ENCODE measurements at regions not wholly inside any gene's neighbourhood (a gene's known extent, or its start where the extent isn't known, plus 50 kb on each side); places are given as distances from the start of the nearest gene placed in this dataset.

- no peak for DNase-seq (ENCODE audit: low read depth, low spot score)
Observed at GRCh38 chr9:7871977-7872730, 72.6 kb upstream of the DMAC1 start.

DNA sequence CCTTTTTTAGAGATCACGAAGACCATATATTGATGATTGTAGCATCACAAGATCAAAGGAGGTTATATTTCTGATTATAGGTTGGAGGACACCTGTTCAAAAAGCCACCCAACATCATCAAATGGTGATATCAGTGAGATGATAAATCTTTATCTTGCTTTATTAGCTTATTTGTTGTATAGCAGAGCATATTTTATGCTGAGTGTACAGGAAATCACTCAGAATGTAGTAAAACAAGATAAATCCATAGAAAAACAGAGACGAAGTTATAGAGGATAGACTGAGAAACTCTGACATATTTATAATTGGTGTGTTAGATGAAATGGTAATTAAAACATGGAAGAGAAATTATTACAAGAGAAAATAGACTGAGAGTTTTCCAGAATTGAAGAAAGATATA, 69.8 kb upstream of the DMAC1 start:
- no peak for DNase-seq (ENCODE audit: low read depth, low spot score)

DNA sequence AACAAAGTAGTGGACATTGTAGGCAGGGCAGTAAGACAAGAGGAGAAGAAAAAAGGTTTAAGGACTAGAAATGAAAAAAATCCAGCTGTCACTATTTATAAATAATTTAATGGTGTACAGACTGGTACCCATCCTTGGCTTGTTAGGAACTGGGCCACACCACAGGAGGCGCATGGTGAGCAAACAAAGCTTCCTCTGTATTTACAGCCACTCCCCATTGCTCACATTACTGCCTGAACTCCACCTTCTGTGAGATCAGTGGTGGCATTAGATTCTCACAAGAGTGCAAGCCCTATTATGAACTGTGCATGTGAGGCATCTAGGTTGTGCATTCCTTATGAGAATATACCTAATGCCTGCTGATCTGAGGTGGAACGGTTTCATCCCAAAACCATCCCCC, 62.6 kb upstream of the DMAC1 start:
- DNase-seq (ENCODE audit: low read depth, low spot score), result no peak

- no peak for DNase-seq (ENCODE audit: low read depth, low spot score)
Observed at GRCh38 chr9:7861086-7861485, 61.5 kb upstream of the DMAC1 start.

DNA sequence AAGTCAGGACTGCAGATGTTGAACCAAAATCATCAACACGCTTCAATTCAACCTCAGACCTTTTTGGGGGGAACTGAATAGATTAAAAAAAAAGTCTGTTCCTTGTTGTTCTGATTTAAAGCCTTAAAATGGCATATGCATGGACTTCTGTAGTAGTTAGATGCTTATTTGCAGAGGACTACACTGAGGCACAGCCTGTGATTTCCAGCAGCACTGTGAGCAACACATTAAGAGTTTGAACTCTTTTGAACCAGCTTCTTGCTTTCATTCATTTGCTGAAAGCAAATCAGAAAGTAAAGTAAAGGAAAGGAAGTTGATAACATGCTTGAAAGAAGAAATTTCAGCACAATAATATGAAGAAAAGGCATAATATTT, 60.7 kb upstream of the DMAC1 start:
- no peak for DNase-seq (ENCODE audit: low read depth, low spot score)

GRCh38 chr9:7859701-7860334, 60.2 kb upstream of the DMAC1 start:
- DNase-seq (ENCODE audit: low read depth, low spot score), result no peak

DNA sequence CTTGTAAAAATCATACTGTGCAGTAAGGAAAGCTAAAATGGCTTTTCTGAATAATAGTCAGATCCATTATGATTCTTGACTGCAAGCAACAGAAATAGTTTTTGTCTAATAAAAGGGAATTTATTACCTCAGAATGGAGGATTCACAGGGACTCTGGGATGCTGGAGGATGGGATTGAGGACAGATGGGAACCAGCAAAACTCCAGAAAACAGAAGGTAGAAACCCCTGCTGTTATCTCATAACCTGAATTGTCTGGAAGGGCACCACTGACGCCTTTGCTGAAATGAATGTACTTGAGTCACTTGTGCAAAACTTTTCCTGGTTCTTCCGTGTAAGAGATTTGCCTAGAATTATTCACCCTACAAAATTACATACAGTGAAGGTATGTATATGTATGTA, 58.6 kb upstream of the DMAC1 start:
- DNase-seq (ENCODE audit: low read depth, low spot score), result no peak

- no peak for DNase-seq (ENCODE audit: low read depth, low spot score)
Observed at GRCh38 chr9:7854763-7855162, 55.2 kb upstream of the DMAC1 start.

Data from activated CD4-positive, CD25-positive, alpha-beta regulatory T cell treated with anti-CD3 and anti-CD28 coated beads, Interleukin-2, amount 50 U/mL, for 16 hours (primary cell).